Pancreas (tissue), 10 donors: ENCODE measurements at regions not wholly inside any gene's neighbourhood (a gene's known extent, or its start where the extent isn't known, plus 50 kb on each side); places are given as distances from the start of the nearest gene placed in this dataset.

ENCODE experiments used
- ATAC-seq, 4 donors: fragments of 200-7000 bp; cut with Tn5 transposase; one replicate each; pipeline versions ENCODE4 v1.8.0 to v1.9.1; 2020; ENCODE audit warnings: mild to moderate bottlenecking in 4 of 4, moderate library complexity in 4 of 4
- DNase-seq, 6 donors: peaks; one replicate each; pipeline ENCODE4 v3.0.0-alpha.2; 2020
- FAIRE-seq: peaks from 2 replicates; lab custom pipeline; 2012; peaks lifted over from hg19 to GRCh38; lab: Jason Lieb, UNC
- H3K27ac ChIP-seq, 4 donors: fragments of 200-600 bp; sonication (generic); 1 replicate in 3 of 4; 2 replicates in 1 of 4; pipeline versions ENCODE4 v1.5.0 to v1.8.0; 2020
- H3K27me3 ChIP-seq, 4 donors: fragments of 200-600 bp; one replicate each; pipeline ENCODE4 v1.8.0; 2021
- H3K36me3 ChIP-seq, 3 donors: fragments of 200-600 bp; sonication (generic) in 1 of 3; one replicate each; pipeline versions ENCODE4 v1.5.0 to v1.8.0; 2020 to 2021
- H3K4me1 ChIP-seq, 3 donors: fragments of 200-600 bp; one replicate each; pipeline ENCODE4 v1.8.0; 2021
- H3K4me3 ChIP-seq, 4 donors: fragments of 200-600 bp; sonication (generic) in 2 of 4; one replicate each; pipeline versions ENCODE4 v1.5.0 to v1.8.0; 2020 to 2021
- H3K9me3 ChIP-seq, 4 donors: fragments of 200-600 bp; one replicate each; pipeline ENCODE4 v1.8.0; 2021
- CTCF ChIP-seq, 4 donors: fragments of 200-600 bp; sonication (generic) in 3 of 4; IDR thresholded peaks; one replicate each; pipeline versions ENCODE4 v1.5.0 to v1.8.0; 2021; ENCODE audit warnings: antibody characterized with exemption in 4 of 4
- WGBS, 2 donors: extraction: QIAGEN DNeasy Blood & Tissue Kit; methylation state at CpG; one replicate each; pipeline ENCODE4 v1.1.7; 2013; 5-methylcytosine and 5-hydroxymethylcytosine counted together
- intact Hi-C, 3 donors: fragments of 100-400 bp; cut with DNase I; formaldehyde crosslinking; loops; one replicate each; pipeline versions ENCODE4 v1.11.1 to v1.14.2; 2022
- donor health status: healthy with polysubstance abuse.
- donor health status: DM: no; HTN: no; CAD: no; lungs with moderate emphysema.
- donor health status: DM: no; HTN: no; CAD: no.
- donor health status: control.
- donor health status: control.
- donor health status: Bipolar disorder and iron deficiency.
- donor health status: DM: yes; HTN: yes; CAD: no.
- donor health status: DM: no; HTN: no; CAD: no.
- donor health status: DM: no; HTN: no; CAD: no.
- donor health status: DM: yes; HTN: yes; CAD: no.

- no peak for ATAC-seq
- no peak overlapping the region for H3K27ac ChIP-seq
- WGBS, 2 donors: 64 to 76% methylated on average over 3 of the region's 3 CpGs
- no peaks in the 10 kb centered on the region for H3K9me3 ChIP-seq
- no peak for DNase-seq
- H3K4me1 ChIP-seq: peaks cover 0 to 1% (median 0%) of the 10 kb centered on the region in 3 donors
- no peaks in the 10 kb centered on the region for H3K36me3 ChIP-seq
- no peak overlapping the region for H3K4me3 ChIP-seq
- no peak for TF ChIP-seq CTCF (IDR thresholded peaks at IDR 0.05)
- H3K27me3 ChIP-seq: no peaks in the 10 kb centered on the region
- intact Hi-C loops: no loop called here
- no peak for FAIRE-seq
Measured at GRCh38 chr1:115193046-115193828, 103.9 kb upstream of the TSPAN2 start.

- H3K4me1 ChIP-seq: no peaks in the 10 kb centered on the region
- no peak for DNase-seq
- H3K9me3 ChIP-seq: no peaks in the 10 kb centered on the region
- H3K27me3 ChIP-seq: no peaks in the 10 kb centered on the region
- WGBS, 2 donors: 86% methylated on average over 7 of the region's 7 CpGs
- FAIRE-seq: no peak
- no peak for ATAC-seq
- no peaks in the 10 kb centered on the region for H3K36me3 ChIP-seq
- intact Hi-C loops: no loop called here
- no peak for TF ChIP-seq CTCF (IDR thresholded peaks at IDR 0.05)
- no peak overlapping the region for H3K27ac ChIP-seq
- no peak overlapping the region for H3K4me3 ChIP-seq
Measured at GRCh38 chr1:115192200-115192767, 103.0 kb upstream of the TSPAN2 start.

GRCh38 chr1:115191691-115192090 is 102.4 kb upstream of the TSPAN2 start:
- no peak for DNase-seq
- ATAC-seq: no peak
- Histone ChIP-seq H3K9me3 (no peaks in the 10 kb centered on the region), H3K27ac (no peak overlapping the region), H3K27me3 (no peaks in the 10 kb centered on the region), H3K4me1 (peaks cover 0 to 4% (median 1%) of the 10 kb centered on the region in 3 donors), H3K4me3 (no peak overlapping the region), H3K36me3 (no peaks in the 10 kb centered on the region)
- no peak for TF ChIP-seq CTCF (IDR thresholded peaks at IDR 0.05)
- intact Hi-C loops: no loop called here
- 97% methylated on average over 3 of the region's 3 CpGs for WGBS, 2 donors
- FAIRE-seq: no peak

- no peak for DNase-seq
- FAIRE-seq: no peak
- intact Hi-C loops: no loop called here
- TF ChIP-seq CTCF (IDR thresholded peaks at IDR 0.05): no peak
- Histone ChIP-seq H3K9me3 (no peaks in the 10 kb centered on the region), H3K36me3 (no peaks in the 10 kb centered on the region), H3K4me1 (peaks cover 0 to 8% (median 7%) of the 10 kb centered on the region in 3 donors), H3K27ac (no peak overlapping the region), H3K27me3 (no peaks in the 10 kb centered on the region), H3K4me3 (no peak overlapping the region)
- 92 to 93% methylated on average over 3 of the region's 3 CpGs for WGBS, 2 donors
- ATAC-seq: no peak
Measured at GRCh38 chr1:115190540-115191170, 101.4 kb upstream of the TSPAN2 start.
